ENCODE measurements at regions not wholly inside any gene's neighbourhood (a gene's known extent, or its start where the extent isn't known, plus 50 kb on each side); places are given as distances from the start of the nearest gene placed in this dataset.

- TF ChIP-seq CTCF (IDR thresholded peaks at IDR 0.05; ENCODE audit: extremely low read depth in 1 of 2, insufficient read depth in 1 of 2, low read depth in 1 of 2, low read length in 2 of 2) (no peak), POLR2AphosphoS5 (IDR thresholded peaks at IDR 0.05; ENCODE audit: insufficient read depth, low read depth, low read length) (no peak), MYC (IDR thresholded peaks at IDR 0.05; ENCODE audit: low read depth, low read length) (no peak), FOS (IDR thresholded peaks at IDR 0.05; ENCODE audit: borderline replicate concordance, insufficient read depth, low read length) (no peak), EZH2 (IDR thresholded peaks at IDR 0.05; ENCODE audit: borderline replicate concordance, low read depth, low read length, severe bottlenecking) (no peak), POLR2A (IDR thresholded peaks at IDR 0.05; ENCODE audit: low read depth, low read length) (no peak), MAX (IDR thresholded peaks at IDR 0.05; ENCODE audit: insufficient read depth, insufficient read length) (no peak), JUN (IDR thresholded peaks at IDR 0.05; ENCODE audit: borderline replicate concordance, insufficient read depth, insufficient read length, low read depth) (no peak)
Measured at GRCh38 chr2:150572194-150572766, 84.8 kb upstream of the RND3 start.

Data from endothelial cell of umbilical vein (primary cell).